NCI-H1694 treated with DMSO at 0.1 percent for 48 hours (cell line): ENCODE measurements at regions not wholly inside any gene's neighbourhood (a gene's known extent, or its start where the extent isn't known, plus 50 kb on each side); places are given as distances from the start of the nearest gene placed in this dataset.

Experiments
- DNase-seq: peaks from one replicate; lab custom pipeline; 2025; lab: John Stamatoyannopoulos, UW

DNA sequence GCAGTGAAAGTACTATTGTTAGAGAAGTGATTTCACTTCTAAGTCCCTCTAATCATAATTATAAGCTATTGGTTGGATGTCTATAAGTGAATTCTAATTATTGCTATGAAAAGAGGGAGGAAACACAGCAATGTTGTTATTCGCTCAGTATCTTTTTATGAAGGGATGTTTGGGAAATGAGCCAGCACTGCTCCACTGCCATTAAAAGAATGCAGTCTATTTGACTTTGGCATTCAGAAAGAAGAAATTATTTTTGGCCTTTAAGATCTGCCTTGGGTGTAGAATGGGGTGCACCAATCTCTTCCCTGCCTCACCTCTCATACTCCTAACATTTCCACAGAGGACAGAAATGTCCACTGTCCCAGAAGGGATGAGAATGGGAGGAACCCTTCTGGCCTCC, 332.0 kb downstream of the SPATA31D1 start:
- no peak for DNase-seq

DNA sequence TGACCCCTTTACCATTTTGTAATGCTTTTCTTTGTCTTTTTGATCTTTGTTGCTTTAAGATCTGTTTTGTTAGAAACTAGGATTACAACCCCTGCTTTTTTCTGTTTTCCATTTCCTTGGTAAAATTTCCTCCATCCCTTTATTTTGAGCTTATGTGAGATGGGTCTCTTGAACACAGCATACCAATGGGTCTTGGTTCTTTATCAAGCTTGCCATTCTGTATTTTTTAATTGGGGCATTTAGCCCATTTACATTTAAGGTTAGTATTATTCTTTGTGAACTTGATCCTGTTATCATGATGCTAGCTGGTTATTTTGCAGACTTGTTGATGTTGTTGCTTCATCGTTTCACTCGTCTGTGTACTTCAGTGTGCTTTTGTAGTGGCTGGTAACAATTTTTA, 337.3 kb downstream of the SPATA31D1 start:
- no peak for DNase-seq

DNA sequence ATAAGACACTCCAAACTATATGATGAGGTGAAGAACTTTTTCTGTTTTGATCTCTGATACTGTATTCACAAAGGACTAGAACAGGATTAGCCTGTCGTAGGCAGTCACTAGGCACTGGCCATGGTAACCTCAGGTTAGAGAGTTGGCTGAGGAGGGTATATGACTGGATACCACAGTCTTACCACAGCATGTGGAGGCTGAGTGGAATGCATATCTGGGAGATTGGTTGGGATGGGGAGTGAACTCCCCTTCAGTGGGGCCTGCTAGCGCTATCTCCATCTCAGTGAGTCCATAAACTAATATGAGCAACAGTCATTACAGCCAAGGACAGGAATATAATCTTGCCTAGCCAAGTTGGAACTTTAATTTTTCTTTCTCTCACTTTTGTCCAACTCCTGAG, 339.1 kb downstream of the SPATA31D1 start:
- no peak for DNase-seq

DNA sequence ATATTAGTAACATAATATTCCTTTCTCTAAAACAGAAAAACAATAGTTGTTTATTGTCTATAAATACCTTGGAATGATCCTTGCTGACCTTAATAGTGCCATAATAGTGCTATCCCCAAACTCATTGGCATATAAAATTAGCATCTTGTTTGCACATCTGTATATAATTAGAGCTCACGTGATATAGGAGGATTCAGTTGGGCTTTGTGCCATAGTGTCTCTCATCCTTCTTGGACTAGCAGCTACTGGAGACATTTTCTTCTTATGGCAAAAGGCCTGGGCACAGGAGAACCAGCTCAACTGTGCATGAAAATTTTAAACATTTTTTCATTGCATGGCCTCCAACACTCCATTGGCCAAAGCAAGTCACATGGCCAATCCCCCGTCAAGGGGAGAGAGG, 342.5 kb downstream of the SPATA31D1 start:
- no peak for DNase-seq

DNA sequence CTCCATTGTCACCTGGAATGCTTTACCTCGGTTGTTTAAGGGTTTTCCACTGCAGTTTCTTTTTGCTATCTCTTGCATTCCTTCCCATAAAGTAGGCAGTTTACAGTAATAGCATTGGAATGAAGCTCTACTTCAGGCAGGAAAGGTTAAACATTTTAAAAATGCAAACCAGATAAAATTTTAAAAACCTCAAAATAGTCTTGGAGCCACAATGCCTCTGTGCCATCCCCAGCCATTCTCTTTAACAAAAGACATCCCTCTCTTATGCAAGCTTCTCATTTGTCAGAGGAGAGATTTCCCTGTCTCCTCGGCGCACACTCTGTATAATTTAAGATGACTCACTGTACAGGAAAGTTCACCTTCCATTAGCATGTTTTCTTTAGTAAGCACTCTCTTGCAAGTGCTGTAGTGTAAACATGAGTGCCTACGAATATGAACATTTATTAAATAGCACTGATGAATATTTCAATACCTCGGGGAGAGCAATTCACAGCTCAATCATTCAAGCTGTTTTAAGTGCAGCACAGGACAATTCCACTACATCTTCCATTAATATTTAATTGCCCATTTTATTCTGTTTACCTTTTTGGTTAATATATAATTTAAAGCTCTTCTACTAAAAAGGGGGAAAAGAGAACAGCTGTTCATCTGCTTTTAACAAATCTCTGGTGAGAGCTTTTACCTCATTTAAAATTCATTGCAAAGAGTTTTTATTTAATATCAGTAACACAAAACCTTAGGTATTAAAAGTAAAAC, 343.6 kb downstream of the SPATA31D1 start:
- DNase-seq = no peak

DNA sequence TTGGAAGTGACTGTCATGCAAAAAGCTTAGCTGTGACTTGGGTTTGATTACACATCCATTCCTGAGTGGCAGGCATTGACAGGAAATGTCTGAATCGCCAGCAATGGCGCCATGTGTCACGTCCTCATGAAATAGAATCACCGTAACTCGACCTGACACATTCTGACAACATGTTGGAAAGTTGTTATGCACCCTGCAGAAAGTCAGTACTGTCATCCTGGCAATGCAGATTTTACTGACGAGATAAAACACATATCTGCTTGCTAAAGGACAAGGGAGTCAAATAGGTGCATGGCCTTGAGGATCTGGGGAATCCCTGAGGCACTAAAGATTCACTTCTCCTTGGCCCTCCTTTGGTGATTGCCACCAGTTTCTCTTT, 344.2 kb downstream of the SPATA31D1 start:
- no peak for DNase-seq

DNA sequence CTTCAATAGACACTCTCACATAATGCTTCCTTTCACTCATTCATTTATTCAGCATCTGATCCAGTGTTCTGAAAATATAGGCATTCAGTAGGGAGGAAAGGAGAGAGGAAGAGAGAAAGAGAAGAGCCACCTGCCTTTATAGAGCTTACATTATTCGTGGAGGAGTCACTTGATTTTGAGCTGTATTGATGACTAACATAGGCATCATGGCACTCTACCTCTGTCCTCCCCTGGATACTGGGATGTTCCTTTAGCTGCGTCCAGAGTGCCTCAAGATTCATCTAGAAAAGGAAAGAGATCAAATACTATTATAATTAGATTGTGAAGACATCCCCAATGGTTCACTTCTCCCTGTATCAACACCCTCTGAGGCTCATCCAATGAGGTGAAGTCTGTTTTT, 345.1 kb downstream of the SPATA31D1 start:
- no peak for DNase-seq

DNA sequence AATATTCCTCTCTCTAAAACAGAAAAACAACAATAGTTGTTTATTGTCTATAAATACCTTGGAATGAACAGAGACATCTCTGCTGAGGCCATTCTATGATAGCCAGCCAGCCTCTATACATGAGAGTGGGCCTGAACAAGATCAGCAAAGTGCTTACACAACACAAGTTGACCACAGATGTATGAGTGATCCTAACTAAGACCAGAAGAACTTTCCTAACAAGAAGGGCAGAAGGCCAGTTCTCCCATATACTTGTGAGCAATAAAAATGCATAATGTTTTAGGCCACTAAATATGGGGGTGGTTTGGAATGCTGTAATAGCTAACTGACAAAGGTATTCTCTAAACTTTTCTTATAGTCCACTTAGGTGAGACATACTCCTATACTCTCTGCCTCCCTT, 345.7 kb downstream of the SPATA31D1 start:
- no peak for DNase-seq

DNA sequence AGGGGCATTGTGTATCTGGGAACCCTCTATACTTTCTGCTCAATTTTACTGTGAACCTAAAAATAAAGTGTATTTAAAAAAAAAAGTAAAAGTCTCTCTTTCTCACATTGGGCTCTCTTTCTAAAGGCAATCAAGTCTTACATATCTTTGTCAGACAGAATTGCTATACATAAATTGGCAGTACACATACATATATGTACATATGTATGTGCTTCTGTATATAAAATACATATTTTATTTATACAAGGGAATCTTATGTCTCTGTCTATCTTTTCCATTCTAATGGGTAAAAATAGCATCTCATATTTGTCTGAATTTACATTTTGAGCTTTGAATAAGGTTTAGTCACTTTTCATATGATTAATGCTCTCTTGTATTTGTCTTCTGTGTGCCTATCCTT, 348.8 kb downstream of the SPATA31D1 start:
- DNase-seq = no peak

DNA sequence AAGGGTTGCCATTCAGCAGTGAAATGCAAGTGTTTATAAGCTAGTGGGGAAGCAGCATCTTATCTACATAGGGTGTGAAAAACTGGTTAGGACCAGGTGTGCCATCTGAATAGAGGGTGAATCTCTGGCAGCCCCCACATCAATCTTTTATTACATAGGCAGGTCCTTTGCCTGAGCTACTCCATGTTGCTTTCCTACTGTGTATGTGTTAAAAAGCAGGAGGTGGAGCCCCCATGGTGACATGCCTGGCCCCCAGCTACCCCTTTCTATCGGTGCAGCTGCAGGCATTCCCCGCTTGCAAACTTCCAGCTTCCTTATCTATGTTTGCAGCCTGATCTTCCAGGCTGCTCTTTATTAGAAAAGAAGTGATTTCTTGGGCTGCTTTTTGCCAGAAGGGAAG, 353.5 kb downstream of the SPATA31D1 start:
- DNase-seq = no peak

DNA sequence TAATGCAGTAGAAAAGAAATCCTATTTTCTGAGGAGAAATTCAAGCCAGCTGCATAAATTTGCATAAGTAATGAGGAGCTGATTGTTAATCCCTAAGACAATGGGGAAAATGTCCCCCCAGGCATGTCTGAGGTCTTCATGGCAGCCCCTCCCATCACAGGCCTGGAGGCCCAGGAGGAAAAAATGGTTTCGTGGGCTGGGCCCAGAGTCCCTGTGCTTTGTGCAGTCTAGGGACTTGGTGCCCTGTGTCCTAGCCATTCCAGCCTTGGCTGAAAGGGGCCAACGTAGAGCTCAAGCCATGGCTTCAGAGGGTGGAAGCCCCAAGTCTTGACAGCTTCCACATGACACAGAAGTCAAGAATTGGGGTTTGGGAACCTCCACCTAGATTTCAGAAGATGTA, 357.5 kb downstream of the SPATA31D1 start:
- DNase-seq = no peak

DNA sequence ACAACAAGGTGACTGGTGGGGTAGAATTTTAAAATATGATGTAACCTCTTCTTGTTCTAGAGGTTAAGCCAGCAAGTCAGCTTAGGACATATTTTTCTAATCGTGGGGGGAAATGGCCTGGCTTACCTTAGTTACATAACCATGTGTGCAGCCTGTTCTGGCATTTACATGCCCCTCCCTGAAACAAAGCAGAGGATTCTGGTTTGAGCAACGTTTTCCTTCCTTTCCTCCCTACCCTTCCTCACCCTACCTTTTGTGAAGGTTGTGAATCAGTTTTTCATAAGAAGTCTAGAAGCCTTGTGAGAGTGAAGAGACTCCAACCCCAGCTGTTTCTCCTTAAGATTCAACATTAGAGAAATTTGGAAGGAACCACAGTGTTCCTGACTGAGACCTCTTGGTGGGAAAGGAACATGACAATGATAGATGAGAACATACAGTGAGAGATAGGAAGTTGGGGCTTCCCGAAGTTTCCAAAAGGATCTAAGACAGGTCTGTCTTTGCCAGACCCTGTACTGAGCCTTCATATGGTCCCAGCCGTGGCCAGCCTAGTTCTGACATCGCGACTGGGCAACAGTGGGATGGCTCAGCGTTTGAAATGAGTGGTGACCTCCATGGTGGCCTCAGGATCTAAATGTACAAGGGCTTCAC, 365.2 kb downstream of the SPATA31D1 start:
- no peak for DNase-seq

DNA sequence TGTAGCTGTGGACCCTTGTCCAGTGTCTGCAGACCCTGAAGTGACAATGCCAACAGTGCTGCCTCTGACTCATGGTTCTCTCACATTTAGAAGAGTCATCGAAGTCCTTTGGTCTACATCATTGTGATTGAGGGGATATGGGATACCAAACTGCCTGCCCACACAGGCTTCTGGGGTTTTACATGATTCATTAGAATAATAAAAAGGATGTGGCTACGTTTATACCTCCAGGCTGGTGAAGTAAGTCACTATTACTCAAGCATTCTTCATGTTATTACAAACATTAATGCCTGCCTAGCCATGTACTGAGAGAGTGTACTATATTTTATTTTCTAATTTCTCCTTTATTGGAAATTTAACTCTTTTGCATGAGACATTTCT, 365.7 kb downstream of the SPATA31D1 start:
- DNase-seq = no peak

DNA sequence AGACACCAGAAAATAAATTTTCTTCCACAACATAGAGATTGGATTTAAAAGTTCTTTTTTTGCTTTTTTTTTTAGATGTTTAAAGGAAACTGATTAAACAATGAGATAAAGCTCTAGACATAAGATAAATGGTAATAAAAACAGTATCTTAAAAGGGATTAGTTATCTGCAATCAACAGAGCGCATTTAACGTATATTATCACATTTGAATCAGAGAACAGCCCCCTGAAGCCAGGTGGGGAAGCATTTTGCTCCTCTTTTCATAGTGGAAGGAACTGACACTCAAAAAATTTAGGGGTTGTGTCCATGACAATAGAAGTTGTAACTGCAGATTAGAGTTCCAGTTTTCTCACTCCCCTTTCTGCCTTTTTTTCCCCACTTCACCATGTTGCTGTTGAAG, 367.6 kb downstream of the SPATA31D1 start:
- no peak for DNase-seq

DNA sequence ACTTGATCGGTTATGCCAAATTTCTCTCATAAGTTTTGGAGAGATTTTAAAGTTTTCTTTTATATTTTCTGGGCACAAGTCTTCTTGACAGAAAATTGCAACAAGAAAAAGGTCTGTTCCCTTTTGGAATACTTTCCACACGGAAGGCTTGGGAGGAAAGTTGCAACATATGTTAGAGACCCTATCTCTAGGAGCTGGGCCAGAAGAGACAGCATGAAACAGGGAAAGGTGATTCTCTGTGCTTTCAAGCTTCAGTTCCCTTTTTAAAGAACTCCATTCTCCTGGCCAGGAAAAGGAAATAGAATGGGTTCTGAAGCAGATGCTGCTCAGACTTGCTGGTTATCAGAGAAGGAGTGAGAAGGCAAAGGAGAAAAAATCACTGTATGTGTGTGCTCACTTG, 368.3 kb downstream of the SPATA31D1 start:
- no peak for DNase-seq

DNA sequence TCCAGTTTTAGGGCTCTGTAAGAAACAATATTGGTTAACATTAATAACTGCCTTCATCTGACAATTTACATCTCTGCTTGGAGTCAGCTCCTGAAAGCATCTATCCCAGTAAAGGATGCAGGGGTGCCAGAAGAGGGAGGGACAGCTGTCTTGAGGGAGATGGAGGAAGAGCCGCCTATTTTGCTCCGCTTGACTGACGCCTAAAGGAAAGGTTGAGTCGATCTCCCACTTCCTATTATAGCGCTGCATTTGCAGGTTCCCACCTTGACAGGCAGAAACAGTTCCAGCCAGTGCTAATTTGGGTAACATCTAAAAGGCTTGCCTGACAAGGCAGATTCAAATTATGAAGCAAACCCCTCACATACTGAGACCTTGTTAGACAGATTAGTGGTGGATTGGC, 374.6 kb downstream of the SPATA31D1 start:
- peak; percentile 91 for DNase-seq

DNA sequence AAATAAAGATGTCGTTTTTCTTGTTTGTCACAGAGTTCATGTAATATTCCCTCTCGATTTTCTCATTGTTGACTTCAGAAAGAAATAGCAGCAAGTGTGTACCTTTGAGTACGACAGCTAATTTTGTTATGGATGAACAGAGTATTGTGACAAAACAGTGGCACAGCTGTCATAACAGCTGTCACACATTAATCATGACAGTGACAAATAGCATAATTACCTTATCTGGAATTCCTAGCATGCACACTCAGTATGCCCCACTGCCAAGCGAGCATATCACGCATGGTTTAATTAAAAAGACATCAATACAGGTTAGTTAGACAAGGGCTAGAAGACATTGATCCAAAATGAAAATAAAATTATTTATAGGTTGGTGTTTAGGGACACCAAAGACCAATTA, 375.1 kb downstream of the SPATA31D1 start:
- DNase-seq = peak; percentile 91

DNA sequence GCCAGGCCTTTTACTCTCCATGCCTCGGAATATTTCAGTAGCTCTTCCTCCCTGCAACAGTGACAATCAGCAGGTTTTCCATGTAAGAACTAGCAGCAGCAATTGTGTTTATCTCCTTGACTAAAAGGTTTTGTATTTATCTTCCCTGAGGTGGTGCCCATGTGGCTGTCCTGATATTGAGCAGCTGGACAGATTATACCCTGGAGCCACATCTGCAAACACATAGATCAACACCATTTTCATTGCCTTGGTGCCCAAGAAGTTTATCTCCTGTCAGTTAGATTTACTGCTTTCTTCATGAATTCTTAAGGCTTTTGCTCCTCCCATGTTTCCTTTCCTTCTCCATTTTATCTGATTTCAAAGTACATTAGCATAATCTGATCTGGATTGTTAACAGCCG, 378.4 kb downstream of the SPATA31D1 start:
- no peak for DNase-seq

DNA sequence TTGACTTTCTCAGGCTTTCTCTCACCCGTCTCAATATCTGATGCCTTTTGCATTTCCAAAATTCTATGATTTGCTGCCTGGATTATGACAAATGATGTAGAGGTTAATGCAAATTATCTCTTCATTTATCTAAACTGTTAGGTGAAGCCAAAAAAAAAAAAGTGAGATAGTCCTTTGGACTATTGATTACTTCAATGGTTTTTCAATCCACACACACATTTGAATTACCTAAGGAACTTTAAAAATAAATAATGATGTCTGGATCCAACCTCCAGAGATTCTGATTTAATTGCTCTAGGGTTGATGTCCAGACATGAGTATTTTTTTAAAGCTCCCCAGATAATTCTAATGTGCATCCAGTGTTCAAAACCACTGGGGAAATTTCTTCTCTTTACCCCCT, 379.4 kb downstream of the SPATA31D1 start:
- no peak for DNase-seq

DNA sequence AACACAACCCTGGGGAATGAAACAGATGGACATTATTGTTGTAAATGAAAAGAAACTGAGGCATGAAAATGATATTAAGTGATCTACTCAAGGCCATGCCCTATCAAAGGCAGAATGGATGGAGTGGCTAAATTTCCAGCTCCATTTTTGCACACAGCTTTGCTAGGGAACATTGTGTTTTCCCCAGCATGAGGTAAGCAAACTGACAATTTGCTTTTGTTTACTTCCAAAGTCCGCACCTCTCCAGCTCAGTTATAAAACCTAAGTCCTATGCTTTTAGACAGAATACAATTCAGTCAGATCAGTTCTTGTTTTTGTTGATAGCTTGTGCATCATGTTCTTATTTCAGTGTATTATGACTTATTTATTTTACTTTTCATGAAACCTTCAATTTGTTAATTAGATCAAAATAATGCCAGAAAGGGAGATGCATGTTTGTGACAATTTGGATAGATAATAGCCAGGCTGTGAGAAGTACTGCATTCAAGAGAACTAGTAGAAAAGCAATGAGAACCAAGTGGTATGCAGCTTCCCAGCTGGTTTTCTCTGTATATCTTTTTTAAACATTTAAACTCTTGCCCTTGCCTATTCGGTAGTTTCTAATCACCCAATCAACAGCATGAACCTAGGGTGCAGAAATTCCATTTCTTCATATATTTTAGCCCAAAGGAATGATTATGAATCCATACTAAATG, 380.8 kb downstream of the SPATA31D1 start:
- no peak for DNase-seq

DNA sequence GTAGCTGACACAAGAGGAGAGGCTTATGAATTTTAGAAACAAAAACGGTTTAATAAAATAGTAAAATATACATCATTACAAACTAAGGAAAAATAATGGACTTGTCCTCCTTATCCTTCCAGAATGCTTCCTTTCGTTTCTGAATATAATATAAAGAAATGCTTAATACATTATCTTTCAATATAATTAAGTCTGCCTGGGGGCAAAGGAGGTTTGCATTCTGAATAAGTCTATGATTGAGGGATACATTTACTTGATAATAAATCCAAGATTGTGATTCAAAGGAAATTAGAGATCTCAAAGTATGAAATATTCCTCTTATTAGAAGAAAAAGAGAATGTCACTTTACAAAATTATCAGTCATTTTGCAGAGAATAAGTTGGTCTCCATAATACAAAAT, 386.5 kb downstream of the SPATA31D1 start:
- no peak for DNase-seq

DNA sequence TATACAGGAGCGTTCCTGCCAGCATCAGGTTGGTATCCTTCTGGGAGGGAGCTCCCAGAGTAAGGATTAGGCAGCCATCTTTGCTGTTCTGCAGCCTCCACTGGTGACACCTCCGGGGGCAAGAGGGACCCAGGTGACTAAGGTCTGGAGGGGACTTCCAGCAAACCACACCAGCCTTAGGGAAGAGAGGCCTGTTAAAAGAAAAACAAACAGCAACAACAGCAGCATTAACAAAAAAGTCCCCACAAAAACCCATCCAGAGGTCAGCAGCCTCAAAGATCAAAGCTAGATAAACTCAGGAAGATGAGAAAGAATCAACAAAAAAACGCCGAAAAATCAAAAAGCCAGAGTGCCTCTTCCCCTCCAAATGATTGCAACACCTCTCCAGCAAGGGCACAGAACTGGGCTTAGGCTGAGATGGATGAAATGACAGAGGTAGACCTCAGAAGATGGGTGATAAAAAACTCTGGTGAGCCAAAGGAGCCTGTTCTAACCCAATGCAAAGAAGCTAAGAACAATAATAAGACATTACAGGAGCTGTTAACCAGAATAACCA, 388.2 kb downstream of the SPATA31D1 start:
- no peak for DNase-seq
